NCI-H2171 treated with DMSO at 0.1 percent for 48 hours (cell line): ENCODE measurements at regions not wholly inside any gene's neighbourhood (a gene's known extent, or its start where the extent isn't known, plus 50 kb on each side); places are given as distances from the start of the nearest gene placed in this dataset.

Experiments
- DNase-seq: peaks from one replicate; lab custom pipeline; 2025; lab: John Stamatoyannopoulos, UW

GRCh38 chr13:53856573-53857195, 828.1 kb downstream of the OLFM4 start:
- peak; percentile 47 for DNase-seq

GRCh38 chr13:53863520-53863919, 834.9 kb downstream of the OLFM4 start:
- no peak for DNase-seq

GRCh38 chr13:53873558-53873957, 844.9 kb downstream of the OLFM4 start:
- peak; percentile 96 for DNase-seq

- no peak for DNase-seq
Measured at GRCh38 chr13:53878861-53879260, 850.2 kb downstream of the OLFM4 start.

DNA sequence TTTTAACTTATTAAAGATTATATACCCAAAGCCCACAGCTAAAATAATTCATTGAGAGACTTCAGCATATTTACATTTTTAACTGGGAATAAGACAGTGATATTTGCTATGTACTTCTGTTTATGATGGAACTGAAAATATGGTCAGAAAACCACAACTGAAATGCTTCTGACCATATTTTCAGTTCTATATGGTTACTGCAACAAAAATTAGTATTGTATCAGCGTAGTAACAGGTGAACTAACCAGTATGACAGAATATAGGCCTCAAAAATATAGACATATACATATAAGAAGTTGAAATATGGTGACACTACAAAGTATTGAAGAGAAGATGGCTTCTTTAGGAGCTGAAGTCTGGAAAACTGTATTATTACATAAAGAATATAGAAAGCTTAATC, 857.4 kb downstream of the OLFM4 start:
- no peak for DNase-seq

- no peak for DNase-seq
Measured at GRCh38 chr13:53890696-53891095, 862.1 kb downstream of the OLFM4 start.

DNA sequence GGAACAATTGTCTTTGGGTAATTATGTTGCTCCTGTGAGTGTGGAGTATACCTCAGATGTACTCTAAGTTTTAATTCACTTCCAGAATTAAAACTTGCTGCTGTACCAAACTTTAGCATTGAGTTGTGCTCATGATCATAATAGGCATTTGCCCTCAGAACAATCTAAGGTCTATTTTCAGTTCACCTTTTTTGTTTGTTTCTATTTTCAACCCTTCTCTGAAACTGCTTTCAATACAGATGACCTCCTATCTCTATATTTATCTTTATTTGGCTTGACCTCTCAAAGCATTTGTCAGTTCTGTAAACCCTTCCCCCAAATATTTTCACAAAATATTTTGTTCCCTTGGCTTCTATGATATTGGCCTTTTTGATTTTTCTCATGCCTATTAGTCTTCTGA, 873.0 kb downstream of the OLFM4 start:
- DNase-seq = no peak

DNA sequence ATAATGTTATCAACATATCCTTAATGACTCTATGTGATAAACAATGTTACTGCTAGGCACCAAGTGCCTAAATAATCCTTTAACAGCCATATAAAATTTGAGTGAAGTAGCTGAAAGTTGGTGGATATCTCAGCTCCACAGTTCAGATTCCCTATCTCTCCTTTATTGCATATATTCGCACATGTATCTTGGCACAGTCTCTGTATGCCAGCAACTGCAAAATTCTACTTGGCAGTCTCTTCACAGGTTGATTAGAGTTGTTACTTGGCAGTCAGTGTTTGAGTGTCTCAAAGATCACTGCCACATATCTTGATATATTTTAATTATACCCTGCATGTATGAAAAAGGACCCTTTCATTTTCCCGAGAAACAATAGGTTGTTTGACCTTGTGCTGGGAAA, 879.3 kb downstream of the OLFM4 start:
- DNase-seq = no peak

DNA sequence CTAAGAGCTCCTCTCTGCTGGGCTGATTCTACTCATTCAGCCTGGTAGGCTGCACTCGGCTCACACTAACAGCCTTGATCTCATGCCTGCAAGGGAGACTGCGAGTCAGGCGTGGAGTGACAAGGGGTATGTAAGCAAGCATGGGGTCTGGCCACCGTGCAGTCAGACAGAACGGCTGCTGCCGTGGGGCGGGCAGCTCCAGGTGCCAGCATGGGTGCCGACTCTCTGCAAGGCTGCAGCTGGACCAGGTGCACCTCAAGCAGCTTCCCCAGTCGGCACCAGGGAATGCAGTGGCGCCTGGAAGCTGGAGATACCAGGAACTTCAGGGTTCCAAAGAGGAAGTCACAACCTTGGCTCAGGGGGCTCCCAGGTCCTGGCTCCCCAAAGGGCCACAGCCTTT, 892.3 kb downstream of the OLFM4 start:
- no peak for DNase-seq

DNA sequence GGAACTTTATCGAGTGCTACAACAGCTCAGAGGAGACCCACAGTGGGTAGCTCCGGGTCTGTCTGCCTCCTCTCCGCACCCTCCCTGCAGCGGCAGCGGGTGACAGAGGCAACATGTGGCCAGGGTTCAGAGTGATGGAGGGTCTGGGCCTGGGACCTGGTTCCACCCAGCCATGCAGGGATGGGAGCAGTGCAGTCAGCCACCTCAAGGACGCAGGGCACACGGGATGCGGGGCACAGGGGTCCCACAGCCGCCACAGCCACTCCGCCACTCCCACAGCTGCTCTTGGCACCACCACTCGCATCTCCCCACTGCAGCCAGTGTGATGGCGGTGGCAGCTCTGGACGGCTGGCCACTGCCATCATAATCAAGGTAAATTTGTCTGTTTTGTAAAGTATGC, 892.9 kb downstream of the OLFM4 start:
- DNase-seq = no peak

- no peak for DNase-seq
Measured at GRCh38 chr13:53941588-53942190, 913.1 kb downstream of the OLFM4 start.

DNA sequence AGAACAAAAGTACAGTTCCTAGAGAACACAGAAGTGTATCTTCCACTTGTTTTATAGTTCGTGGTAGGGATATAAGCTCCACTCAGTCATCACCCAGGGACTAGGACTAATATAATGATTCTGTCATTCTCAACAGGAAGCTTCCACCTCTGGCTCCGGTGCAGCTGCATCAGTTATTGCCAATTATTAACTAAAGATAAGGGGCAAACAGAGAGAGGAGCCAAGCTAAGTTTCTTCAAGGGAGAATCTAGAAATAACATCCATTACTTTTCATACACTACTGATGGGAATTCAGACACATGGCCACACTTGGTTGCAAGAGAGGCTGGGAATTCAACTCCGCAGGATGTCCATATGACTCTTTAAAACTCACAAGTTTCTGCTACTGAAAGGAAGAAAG, 917.9 kb downstream of the OLFM4 start:
- no peak for DNase-seq

DNA sequence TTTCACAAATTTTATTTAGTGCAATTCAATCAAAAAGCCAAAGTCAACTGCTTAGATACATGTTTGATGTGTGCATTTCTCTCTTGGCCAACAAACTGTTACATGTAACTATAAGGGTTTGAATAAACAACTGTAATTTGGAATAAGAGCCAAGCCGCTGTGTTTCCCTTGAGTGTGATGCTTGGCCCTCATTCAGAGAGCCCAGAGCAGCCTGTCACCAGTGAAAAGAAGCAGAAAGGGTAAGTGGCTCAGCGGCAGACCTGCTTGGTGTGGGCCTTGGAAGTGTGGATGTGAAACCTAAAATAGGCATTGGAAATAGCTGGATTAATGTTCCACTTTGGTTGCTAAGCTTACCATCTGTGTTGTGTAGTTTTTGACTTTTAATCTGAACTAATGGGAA, 924.6 kb downstream of the OLFM4 start:
- DNase-seq = no peak
